ENCODE measurements at regions not wholly inside any gene's neighbourhood (a gene's known extent, or its start where the extent isn't known, plus 50 kb on each side); places are given as distances from the start of the nearest gene placed in this dataset.

- no peak for TF ChIP-seq CTCF (conservative IDR thresholded peaks at IDR 0.05; ENCODE audit: low read depth, low read length)
- TF ChIP-seq EZH2 (IDR thresholded peaks at IDR 0.05; ENCODE audit: borderline replicate concordance, low read depth, low read length, poor library complexity, severe bottlenecking) = no peak
Measured at GRCh38 chr11:70823771-70824170, 425.4 kb downstream of the CTTN start.

All from A673 (cell line).